Chondrocyte (in vitro differentiated cells): ENCODE measurements at regions not wholly inside any gene's neighbourhood (a gene's known extent, or its start where the extent isn't known, plus 50 kb on each side); places are given as distances from the start of the nearest gene placed in this dataset.
"Not testable (repeated sequence)": the region's sequence is repeated elsewhere in the genome, so short reads cannot be mapped to it uniquely, and the experiment has no call there.

Experiments
- DNase-seq: peaks from one replicate; pipeline ENCODE4 v3.0.0; 2021; ENCODE audit warnings: mixed read lengths, low spot score
- H3K27ac Mint-ChIP-seq: one replicate; pipeline ENCODE4 v1.8.0; 2021; ENCODE audit warnings: mild to moderate bottlenecking, moderate library complexity, mixed read lengths; ENCODE audit not compliant: unreplicated experiment
- H3K27me3 Mint-ChIP-seq: 2 replicates; pipeline ENCODE4 v1.8.0; 2021; ENCODE audit warnings: low read depth, mixed read lengths
- H3K36me3 Mint-ChIP-seq: 2 replicates; pipeline ENCODE4 v1.8.0; 2021; ENCODE audit warnings: low read depth, mixed read lengths
- H3K4me1 Mint-ChIP-seq: 2 replicates; pipeline ENCODE4 v1.8.0; 2021; ENCODE audit warnings: low read depth, mild to moderate bottlenecking, mixed read lengths
- H3K4me3 Mint-ChIP-seq: one replicate; pipeline ENCODE4 v1.8.0; 2021; ENCODE audit warnings: mild to moderate bottlenecking, moderate library complexity, mixed read lengths; ENCODE audit not compliant: unreplicated experiment
- H3K9me3 Mint-ChIP-seq: 2 replicates; pipeline ENCODE4 v1.8.0; 2021; ENCODE audit warnings: low read depth, mixed read lengths
- CTCF ChIP-seq: fragments of 200-600 bp; sonication (generic); IDR thresholded peaks from 2 replicates; pipeline ENCODE4 v1.5.0; 2021; ENCODE audit warnings: antibody characterized with exemption, mild to moderate bottlenecking, moderate library complexity

- Mint-ChIP-seq H3K36me3 (no peaks in the 10 kb centered on the region), H3K4me1 (no peaks in the 10 kb centered on the region), H3K9me3 (no peaks in the 10 kb centered on the region), H3K27me3 (peaks cover 6% of the 10 kb centered on the region), H3K27ac (no peak overlapping the region), H3K4me3 (no peak overlapping the region)
- no peak for TF ChIP-seq CTCF
- DNase-seq = no peak
Observed at GRCh38 chr7:11274074-11274473, 300.4 kb downstream of the PHF14 start.

GRCh38 chr7:11281953-11282352, 308.3 kb downstream of the PHF14 start:
- Mint-ChIP-seq H3K4me1 (no peaks in the 10 kb centered on the region), H3K27ac (no peak overlapping the region), H3K4me3 (no peak overlapping the region), H3K27me3 (no peaks in the 10 kb centered on the region), H3K9me3 (peaks cover 7% of the 10 kb centered on the region), H3K36me3 (no peaks in the 10 kb centered on the region)
- TF ChIP-seq CTCF = no peak
- no peak for DNase-seq

- not testable (repeated sequence) for H3K9me3 Mint-ChIP-seq, H3K4me1 Mint-ChIP-seq, DNase-seq, H3K4me3 Mint-ChIP-seq, H3K36me3 Mint-ChIP-seq, H3K27ac Mint-ChIP-seq, H3K27me3 Mint-ChIP-seq
Observed at GRCh38 chr7:11283584-11283983, 309.9 kb downstream of the PHF14 start.

- Mint-ChIP-seq H3K27ac (no peak overlapping the region), H3K4me1 (peaks cover 8% of the 10 kb centered on the region), H3K27me3 (no peaks in the 10 kb centered on the region), H3K4me3 (no peak overlapping the region), H3K36me3 (no peaks in the 10 kb centered on the region), H3K9me3 (peaks cover 2% of the 10 kb centered on the region)
- DNase-seq = no peak
- no peak for TF ChIP-seq CTCF
Observed at GRCh38 chr7:11290863-11291262, 317.2 kb downstream of the PHF14 start.

GRCh38 chr7:11294218-11294617, 320.5 kb downstream of the PHF14 start:
- Mint-ChIP-seq H3K4me1 (peaks cover 21% of the 10 kb centered on the region), H3K9me3 (peaks cover 2% of the 10 kb centered on the region), H3K27ac (no peak overlapping the region), H3K4me3 (no peak overlapping the region), H3K36me3 (no peaks in the 10 kb centered on the region), H3K27me3 (no peaks in the 10 kb centered on the region)
- DNase-seq = no peak
- TF ChIP-seq CTCF = no peak

GRCh38 chr7:11294965-11295364, 321.3 kb downstream of the PHF14 start:
- no peak for TF ChIP-seq CTCF
- Mint-ChIP-seq H3K36me3 (no peaks in the 10 kb centered on the region), H3K4me3 (no peak overlapping the region), H3K27me3 (no peaks in the 10 kb centered on the region), H3K27ac (no peak overlapping the region), H3K4me1 (peaks cover 25% of the 10 kb centered on the region), H3K9me3 (peaks cover 2% of the 10 kb centered on the region)
- DNase-seq = no peak
